IgD-negative memory B cell (primary cell): ENCODE measurements at regions not wholly inside any gene's neighbourhood (a gene's known extent, or its start where the extent isn't known, plus 50 kb on each side); places are given as distances from the start of the nearest gene placed in this dataset.
"Not testable (repeated sequence)": the region's sequence is repeated elsewhere in the genome, so short reads cannot be mapped to it uniquely, and the experiment has no call there.

Experiments
- H3K27ac Mint-ChIP-seq, 3 donors: one replicate each; pipeline ENCODE4 v1.8.0; 2020 to 2022; ENCODE audit warnings: mild to moderate bottlenecking in 3 of 3, mixed read lengths in 3 of 3, moderate library complexity in 1 of 3
- H3K27me3 Mint-ChIP-seq: one replicate; pipeline ENCODE4 v1.8.0; 2021; ENCODE audit warnings: mixed read lengths
- H3K36me3 Mint-ChIP-seq: one replicate; pipeline ENCODE4 v1.8.0; 2020; ENCODE audit warnings: mild to moderate bottlenecking, mixed read lengths
- H3K4me1 Mint-ChIP-seq, 3 donors: one replicate each; pipeline ENCODE4 v1.8.0; 2020 to 2022; ENCODE audit warnings: mixed read lengths in 3 of 3, mild to moderate bottlenecking in 1 of 3
- H3K4me3 Mint-ChIP-seq, 4 donors: one replicate each; pipeline ENCODE4 v1.8.0; 2020 to 2022; ENCODE audit warnings: mild to moderate bottlenecking in 4 of 4, mixed read lengths in 4 of 4, moderate library complexity in 3 of 4
- H3K9me3 Mint-ChIP-seq, 3 donors: one replicate each; pipeline ENCODE4 v1.8.0; 2020 to 2021; ENCODE audit warnings: mixed read lengths in 3 of 3, mild to moderate bottlenecking in 1 of 3

GRCh38 chr6:169084557-169084956, 169.1 kb downstream of the THBS2 start:
- not testable (repeated sequence) for H3K9me3 Mint-ChIP-seq, H3K27ac Mint-ChIP-seq, H3K4me1 Mint-ChIP-seq, H3K36me3 Mint-ChIP-seq, H3K27me3 Mint-ChIP-seq, H3K4me3 Mint-ChIP-seq

GRCh38 chr6:169084067-169084466, 169.6 kb downstream of the THBS2 start:
- H3K36me3 Mint-ChIP-seq = peaks cover 2% of the 10 kb centered on the region
- peak overlapping the region in 1 of 3 donors; percentile 60 for H3K27ac Mint-ChIP-seq
- H3K4me3 Mint-ChIP-seq = no peak overlapping the region
- H3K27me3 Mint-ChIP-seq = no peaks in the 10 kb centered on the region
- H3K4me1 Mint-ChIP-seq = no peaks in the 10 kb centered on the region
- H3K9me3 Mint-ChIP-seq = peaks cover 1 to 6% (median 3%) of the 10 kb centered on the region in 3 donors

GRCh38 chr6:169083508-169083874, 170.2 kb downstream of the THBS2 start:
- no peaks in the 10 kb centered on the region for H3K27me3 Mint-ChIP-seq
- H3K4me3 Mint-ChIP-seq = no peak overlapping the region
- H3K4me1 Mint-ChIP-seq = no peaks in the 10 kb centered on the region
- no peaks in the 10 kb centered on the region for H3K36me3 Mint-ChIP-seq
- H3K9me3 Mint-ChIP-seq = peaks cover 0 to 3% (median 0%) of the 10 kb centered on the region in 3 donors
- H3K27ac Mint-ChIP-seq = no peak overlapping the region

- no peaks in the 10 kb centered on the region for H3K36me3 Mint-ChIP-seq
- no peaks in the 10 kb centered on the region for H3K4me1 Mint-ChIP-seq
- peaks cover 0 to 3% (median 0%) of the 10 kb centered on the region in 3 donors for H3K9me3 Mint-ChIP-seq
- no peaks in the 10 kb centered on the region for H3K27me3 Mint-ChIP-seq
- no peak overlapping the region for H3K4me3 Mint-ChIP-seq
- no peak overlapping the region for H3K27ac Mint-ChIP-seq
These were observed 170.7 kb downstream of the THBS2 start for GRCh38 chr6:169082817-169083507.

GRCh38 chr6:169082093-169082492, 171.6 kb downstream of the THBS2 start:
- H3K36me3 Mint-ChIP-seq = no peaks in the 10 kb centered on the region
- peaks cover 0 to 3% (median 0%) of the 10 kb centered on the region in 3 donors for H3K9me3 Mint-ChIP-seq

GRCh38 chr6:169081248-169081647, 172.4 kb downstream of the THBS2 start:
- Mint-ChIP-seq H3K27me3 (peaks cover 1% of the 10 kb centered on the region), H3K9me3 (peaks cover 0 to 2% (median 0%) of the 10 kb centered on the region in 3 donors), H3K27ac (no peak overlapping the region), H3K4me3 (no peak overlapping the region), H3K4me1 (no peaks in the 10 kb centered on the region), H3K36me3 (no peaks in the 10 kb centered on the region)

More at GRCh38 chr6:169082093-169082492, 171.6 kb downstream of the THBS2 start:
- Mint-ChIP-seq H3K4me1 (no peaks in the 10 kb centered on the region), H3K27me3 (no peaks in the 10 kb centered on the region), H3K27ac (no peak overlapping the region), H3K4me3 (no peak overlapping the region)

- H3K4me1 Mint-ChIP-seq = no peaks in the 10 kb centered on the region
- peaks cover 1% of the 10 kb centered on the region for H3K27me3 Mint-ChIP-seq
- H3K4me3 Mint-ChIP-seq = no peak overlapping the region
- no peak overlapping the region for H3K27ac Mint-ChIP-seq
- H3K36me3 Mint-ChIP-seq = no peaks in the 10 kb centered on the region
- H3K9me3 Mint-ChIP-seq = peaks cover 0 to 2% (median 0%) of the 10 kb centered on the region in 3 donors
These were observed 174.0 kb downstream of the THBS2 start for GRCh38 chr6:169079650-169080049.

GRCh38 chr6:169078399-169079145, 175.1 kb downstream of the THBS2 start:
- no peak overlapping the region for H3K4me3 Mint-ChIP-seq
- H3K27ac Mint-ChIP-seq = no peak overlapping the region
- H3K27me3 Mint-ChIP-seq = peaks cover 1% of the 10 kb centered on the region
- no peaks in the 10 kb centered on the region for H3K9me3 Mint-ChIP-seq
- H3K36me3 Mint-ChIP-seq = no peaks in the 10 kb centered on the region
- no peaks in the 10 kb centered on the region for H3K4me1 Mint-ChIP-seq

GRCh38 chr6:169075915-169076654, 177.6 kb downstream of the THBS2 start:
- Mint-ChIP-seq H3K4me1 (no peaks in the 10 kb centered on the region), H3K4me3 (no peak overlapping the region), H3K9me3 (no peaks in the 10 kb centered on the region), H3K27ac (no peak overlapping the region), H3K27me3 (peaks cover 3% of the 10 kb centered on the region), H3K36me3 (no peaks in the 10 kb centered on the region)

- no peak overlapping the region for H3K27ac Mint-ChIP-seq
- H3K4me3 Mint-ChIP-seq = no peak overlapping the region
- peaks cover 3% of the 10 kb centered on the region for H3K27me3 Mint-ChIP-seq
- H3K9me3 Mint-ChIP-seq = no peaks in the 10 kb centered on the region
- no peaks in the 10 kb centered on the region for H3K36me3 Mint-ChIP-seq
- H3K4me1 Mint-ChIP-seq = no peaks in the 10 kb centered on the region
These were observed 178.3 kb downstream of the THBS2 start for GRCh38 chr6:169075211-169075914.

GRCh38 chr6:169074526-169074925, 179.1 kb downstream of the THBS2 start:
- Mint-ChIP-seq H3K36me3 (no peaks in the 10 kb centered on the region), H3K27ac (no peak overlapping the region), H3K4me3 (no peak overlapping the region), H3K4me1 (no peaks in the 10 kb centered on the region), H3K9me3 (no peaks in the 10 kb centered on the region), H3K27me3 (peaks cover 3% of the 10 kb centered on the region)

- no peak overlapping the region for H3K4me3 Mint-ChIP-seq
- peak overlapping the region in 1 of 3 donors; percentile 32 for H3K27ac Mint-ChIP-seq
- H3K9me3 Mint-ChIP-seq = no peaks in the 10 kb centered on the region
- peaks cover 3% of the 10 kb centered on the region for H3K27me3 Mint-ChIP-seq
- no peaks in the 10 kb centered on the region for H3K4me1 Mint-ChIP-seq
- H3K36me3 Mint-ChIP-seq = no peaks in the 10 kb centered on the region
These were observed 180.3 kb downstream of the THBS2 start for GRCh38 chr6:169073311-169073710.

GRCh38 chr6:169072127-169073042, 181.3 kb downstream of the THBS2 start:
- no peak overlapping the region for H3K27ac Mint-ChIP-seq
- no peaks in the 10 kb centered on the region for H3K4me1 Mint-ChIP-seq
- no peaks in the 10 kb centered on the region for H3K36me3 Mint-ChIP-seq
- H3K9me3 Mint-ChIP-seq = no peaks in the 10 kb centered on the region
- peaks cover 3% of the 10 kb centered on the region for H3K27me3 Mint-ChIP-seq
- no peak overlapping the region for H3K4me3 Mint-ChIP-seq

GRCh38 chr6:169071394-169071793, 182.3 kb downstream of the THBS2 start:
- no peaks in the 10 kb centered on the region for H3K36me3 Mint-ChIP-seq
- H3K27ac Mint-ChIP-seq = no peak overlapping the region
- H3K4me1 Mint-ChIP-seq = no peaks in the 10 kb centered on the region
- peaks cover 2% of the 10 kb centered on the region for H3K27me3 Mint-ChIP-seq
- H3K4me3 Mint-ChIP-seq = no peak overlapping the region
- H3K9me3 Mint-ChIP-seq = no peaks in the 10 kb centered on the region
